HG03469 (cell line): ENCODE measurements at regions not wholly inside any gene's neighbourhood (a gene's known extent, or its start where the extent isn't known, plus 50 kb on each side); places are given as distances from the start of the nearest gene placed in this dataset.
"Not testable (repeated sequence)": the region's sequence is repeated elsewhere in the genome, so short reads cannot be mapped to it uniquely, and the experiment has no call there.

ENCODE experiments used
- ATAC-seq: cut with Tn5 transposase; IDR thresholded peaks from one replicate; pipeline ENCODE4 v1.9.1; 2021; ENCODE audit warnings: mild to moderate bottlenecking, moderate library complexity, moderate number of reproducible peaks; ENCODE audit not compliant: unreplicated experiment

GRCh38 chr3:59243476-59243875, 193.7 kb upstream of the CFAP20DC start:
- ATAC-seq: no peak

- ATAC-seq: no peak
Observed at GRCh38 chr3:59240666-59241255, 190.9 kb upstream of the CFAP20DC start.

- ATAC-seq: no peak
Observed at GRCh38 chr3:59237121-59237520, 187.3 kb upstream of the CFAP20DC start.

GRCh38 chr3:59235634-59236012, 185.8 kb upstream of the CFAP20DC start:
- peak; percentile 55 for ATAC-seq

GRCh38 chr3:59234884-59235633, 185.2 kb upstream of the CFAP20DC start:
- ATAC-seq: no peak

GRCh38 chr3:59230379-59230778, 180.6 kb upstream of the CFAP20DC start:
- not testable (repeated sequence) for ATAC-seq

- ATAC-seq: no peak
Observed at GRCh38 chr3:59213860-59214259, 164.0 kb upstream of the CFAP20DC start.

GRCh38 chr3:59212128-59212779, 162.4 kb upstream of the CFAP20DC start:
- no peak for ATAC-seq

- ATAC-seq: no peak
Observed at GRCh38 chr3:59210260-59210659, 160.4 kb upstream of the CFAP20DC start.

- ATAC-seq: no peak
Observed at GRCh38 chr3:59192473-59192872, 142.6 kb upstream of the CFAP20DC start.

- no peak for ATAC-seq
Observed at GRCh38 chr3:59191651-59192050, 141.8 kb upstream of the CFAP20DC start.

- ATAC-seq: no peak
Observed at GRCh38 chr3:59189939-59190338, 140.1 kb upstream of the CFAP20DC start.

GRCh38 chr3:59189526-59189925, 139.7 kb upstream of the CFAP20DC start:
- ATAC-seq: no peak

- ATAC-seq: no peak
Observed at GRCh38 chr3:59186725-59187124, 136.9 kb upstream of the CFAP20DC start.

GRCh38 chr3:59185591-59186369, 136.0 kb upstream of the CFAP20DC start:
- ATAC-seq: no peak

- ATAC-seq: no peak
Observed at GRCh38 chr3:59180006-59180405, 130.2 kb upstream of the CFAP20DC start.

- ATAC-seq: no peak
Observed at GRCh38 chr3:59178698-59179097, 128.9 kb upstream of the CFAP20DC start.

GRCh38 chr3:59171491-59171890, 121.7 kb upstream of the CFAP20DC start:
- no peak for ATAC-seq

GRCh38 chr3:59170166-59170565, 120.3 kb upstream of the CFAP20DC start:
- ATAC-seq: not testable (repeated sequence)

- ATAC-seq: no peak
Observed at GRCh38 chr3:59167756-59168155, 117.9 kb upstream of the CFAP20DC start.

GRCh38 chr3:59163953-59164352, 114.1 kb upstream of the CFAP20DC start:
- no peak for ATAC-seq
